HUES6 (cell line): ENCODE measurements at regions not wholly inside any gene's neighbourhood (a gene's known extent, or its start where the extent isn't known, plus 50 kb on each side); places are given as distances from the start of the nearest gene placed in this dataset.

Source experiments
- H3K27ac ChIP-seq: 2 replicates; pipeline ENCODE4 v1.7.0; 2013; ENCODE audit warnings: low read depth, mild to moderate bottlenecking, low read length, inconsistent platforms
- H3K27me3 ChIP-seq: 2 replicates; pipeline ENCODE4 v1.6.1; 2013; ENCODE audit warnings: low read length; ENCODE audit not compliant: control insufficient read depth, insufficient read depth
- H3K36me3 ChIP-seq: 2 replicates; pipeline ENCODE4 v1.6.1; 2013; ENCODE audit warnings: low read length; ENCODE audit not compliant: control insufficient read depth, insufficient read depth
- H3K4me1 ChIP-seq: 2 replicates; pipeline ENCODE4 v1.6.1; 2013; ENCODE audit warnings: low read length; ENCODE audit not compliant: control insufficient read depth, insufficient read depth
- H3K4me3 ChIP-seq: 2 replicates; pipeline ENCODE4 v1.5.1; 2013; ENCODE audit warnings: low read depth, low read length
- H3K9ac ChIP-seq: one replicate; pipeline ENCODE4 v1.6.1; 2013; ENCODE audit warnings: mild to moderate bottlenecking, low read length
- H3K9me3 ChIP-seq: 2 replicates; pipeline ENCODE4 v1.6.1; 2013; ENCODE audit warnings: low read depth, low read length; ENCODE audit not compliant: control insufficient read depth, insufficient read depth

- Histone ChIP-seq H3K27ac (no peak overlapping the region), H3K9ac (no peak overlapping the region), H3K4me1 (peaks cover 29% of the 10 kb centered on the region), H3K9me3 (peaks cover 3% of the 10 kb centered on the region), H3K36me3 (no peaks in the 10 kb centered on the region), H3K4me3 (no peak overlapping the region), H3K27me3 (no peaks in the 10 kb centered on the region)
These were observed 199.3 kb upstream of the ZC3H12A start for GRCh38 chr1:37274938-37275631.

- no peaks in the 10 kb centered on the region for H3K36me3 ChIP-seq
- no peak overlapping the region for H3K27ac ChIP-seq
- H3K4me3 ChIP-seq, result no peak overlapping the region
- H3K27me3 ChIP-seq, result no peaks in the 10 kb centered on the region
- H3K9me3 ChIP-seq, result peaks cover 17% of the 10 kb centered on the region
- H3K9ac ChIP-seq, result no peak overlapping the region
- H3K4me1 ChIP-seq, result peaks cover 29% of the 10 kb centered on the region
These were observed 197.0 kb upstream of the ZC3H12A start for GRCh38 chr1:37277366-37277765.

- peaks cover 20% of the 10 kb centered on the region for H3K9me3 ChIP-seq
These were observed 193.0 kb upstream of the ZC3H12A start for GRCh38 chr1:37281354-37281753.

GRCh38 chr1:37282764-37283163 lies 191.6 kb upstream of the ZC3H12A start:
- Histone ChIP-seq H3K36me3 (no peaks in the 10 kb centered on the region), H3K9ac (no peak overlapping the region), H3K27me3 (no peaks in the 10 kb centered on the region; the same call in 1 of the 2 replicates), H3K4me1 (no peaks in the 10 kb centered on the region), H3K27ac (no peak overlapping the region), H3K9me3 (peaks cover 20% of the 10 kb centered on the region), H3K4me3 (no peak overlapping the region)

More at GRCh38 chr1:37281354-37281753, 193.0 kb upstream of the ZC3H12A start:
- Histone ChIP-seq H3K27me3 (no peaks in the 10 kb centered on the region; the same call in 1 of the 2 replicates), H3K4me3 (no peak overlapping the region), H3K27ac (no peak overlapping the region), H3K4me1 (no peaks in the 10 kb centered on the region), H3K9ac (no peak overlapping the region), H3K36me3 (no peaks in the 10 kb centered on the region)

- Histone ChIP-seq H3K27ac (no peak overlapping the region), H3K4me1 (no peaks in the 10 kb centered on the region), H3K9ac (no peak overlapping the region), H3K36me3 (no peaks in the 10 kb centered on the region), H3K27me3 (no peaks in the 10 kb centered on the region; the same call in 1 of the 2 replicates), H3K9me3 (peaks cover 20% of the 10 kb centered on the region), H3K4me3 (no peak overlapping the region)
These were observed 190.3 kb upstream of the ZC3H12A start for GRCh38 chr1:37284053-37284452.

- Histone ChIP-seq H3K4me3 (no peak overlapping the region), H3K27me3 (no peaks in the 10 kb centered on the region; the same call in 1 of the 2 replicates)
These were observed 187.5 kb upstream of the ZC3H12A start for GRCh38 chr1:37286881-37287280.

GRCh38 chr1:37288900-37289299 lies 185.5 kb upstream of the ZC3H12A start:
- H3K9ac ChIP-seq, result no peak overlapping the region
- no peak overlapping the region for H3K27ac ChIP-seq
- peaks cover 3% of the 10 kb centered on the region; the same call in 1 of the 2 replicates for H3K9me3 ChIP-seq
- H3K4me3 ChIP-seq, result no peak overlapping the region
- no peaks in the 10 kb centered on the region; the same call in 1 of the 2 replicates for H3K27me3 ChIP-seq
- H3K36me3 ChIP-seq, result no peaks in the 10 kb centered on the region
- H3K4me1 ChIP-seq, result no peaks in the 10 kb centered on the region

More at GRCh38 chr1:37286881-37287280, 187.5 kb upstream of the ZC3H12A start:
- no peak overlapping the region for H3K27ac ChIP-seq
- H3K9me3 ChIP-seq, result peaks cover 3% of the 10 kb centered on the region; the same call in 1 of the 2 replicates
- H3K36me3 ChIP-seq, result no peaks in the 10 kb centered on the region
- no peaks in the 10 kb centered on the region for H3K4me1 ChIP-seq
- no peak overlapping the region for H3K9ac ChIP-seq

- Histone ChIP-seq H3K36me3 (no peaks in the 10 kb centered on the region), H3K4me3 (no peak overlapping the region), H3K27me3 (no peaks in the 10 kb centered on the region; the same call in 1 of the 2 replicates), H3K27ac (no peak overlapping the region), H3K9ac (no peak overlapping the region), H3K4me1 (no peaks in the 10 kb centered on the region), H3K9me3 (no peaks in the 10 kb centered on the region)
These were observed 183.7 kb upstream of the ZC3H12A start for GRCh38 chr1:37290718-37291117.

- Histone ChIP-seq H3K27ac (no peak overlapping the region), H3K4me3 (no peak overlapping the region), H3K4me1 (no peaks in the 10 kb centered on the region), H3K36me3 (no peaks in the 10 kb centered on the region), H3K9me3 (no peaks in the 10 kb centered on the region), H3K27me3 (peaks cover 9% of the 10 kb centered on the region), H3K9ac (no peak overlapping the region)
These were observed 181.6 kb upstream of the ZC3H12A start for GRCh38 chr1:37292789-37293188.

- Histone ChIP-seq H3K9me3 (no peaks in the 10 kb centered on the region), H3K27me3 (peaks cover 9% of the 10 kb centered on the region), H3K9ac (no peak overlapping the region), H3K4me3 (no peak overlapping the region), H3K27ac (no peak overlapping the region), H3K36me3 (no peaks in the 10 kb centered on the region), H3K4me1 (no peaks in the 10 kb centered on the region)
These were observed 180.3 kb upstream of the ZC3H12A start for GRCh38 chr1:37294096-37294495.

- Histone ChIP-seq H3K36me3 (no peaks in the 10 kb centered on the region), H3K4me3 (no peak overlapping the region), H3K9me3 (no peaks in the 10 kb centered on the region), H3K9ac (no peak overlapping the region), H3K27ac (no peak overlapping the region), H3K4me1 (no peaks in the 10 kb centered on the region), H3K27me3 (peaks cover 9% of the 10 kb centered on the region)
These were observed 179.9 kb upstream of the ZC3H12A start for GRCh38 chr1:37294529-37294928.
